Nephron progenitor cell (in vitro differentiated cells): ENCODE measurements at regions not wholly inside any gene's neighbourhood (a gene's known extent, or its start where the extent isn't known, plus 50 kb on each side); places are given as distances from the start of the nearest gene placed in this dataset.

Experiments
- DNase-seq: peaks from one replicate; pipeline ENCODE4 v3.0.0; 2021
- H3K27ac Mint-ChIP-seq: 2 replicates; pipeline ENCODE4 v1.8.0; 2021; ENCODE audit warnings: mild to moderate bottlenecking, moderate library complexity, mixed read lengths
- H3K27me3 Mint-ChIP-seq: 2 replicates; pipeline ENCODE4 v1.8.0; 2021; ENCODE audit warnings: mild to moderate bottlenecking, low read depth, mixed read lengths; ENCODE audit not compliant: poor library complexity
- H3K36me3 Mint-ChIP-seq: 2 replicates; pipeline ENCODE4 v1.8.0; 2021; ENCODE audit warnings: low read depth, mixed read lengths
- H3K4me1 Mint-ChIP-seq: 2 replicates; pipeline ENCODE4 v1.8.0; 2021; ENCODE audit warnings: mixed read lengths
- H3K4me3 Mint-ChIP-seq: 2 replicates; pipeline ENCODE4 v1.8.0; 2021; ENCODE audit warnings: mild to moderate bottlenecking, moderate library complexity, mixed read lengths
- H3K9me3 Mint-ChIP-seq: 2 replicates; pipeline ENCODE4 v1.8.0; 2021; ENCODE audit warnings: mild to moderate bottlenecking, moderate library complexity, mixed read lengths
- CTCF ChIP-seq: fragments of 200-600 bp; sonication (generic); IDR thresholded peaks from 2 replicates; pipeline ENCODE4 v1.5.0; 2021; ENCODE audit warnings: antibody characterized with exemption

- no peak for TF ChIP-seq CTCF
Measured at GRCh38 chr15:56537881-56538280, 72.9 kb upstream of the MNS1 start.

GRCh38 chr15:56534728-56535127 is 69.8 kb upstream of the MNS1 start:
- DNase-seq, result no peak
- H3K27me3 Mint-ChIP-seq, result no peaks in the 10 kb centered on the region
- H3K4me1 Mint-ChIP-seq, result peaks cover 18% of the 10 kb centered on the region
- no peak overlapping the region for H3K4me3 Mint-ChIP-seq
- no peaks in the 10 kb centered on the region for H3K9me3 Mint-ChIP-seq
- no peak overlapping the region for H3K27ac Mint-ChIP-seq
- TF ChIP-seq CTCF, result no peak
- H3K36me3 Mint-ChIP-seq, result no peaks in the 10 kb centered on the region

More at GRCh38 chr15:56537881-56538280, 72.9 kb upstream of the MNS1 start:
- no peak for DNase-seq
- no peak overlapping the region for H3K4me3 Mint-ChIP-seq
- H3K4me1 Mint-ChIP-seq, result peaks cover 13% of the 10 kb centered on the region
- no peak overlapping the region for H3K27ac Mint-ChIP-seq
- no peaks in the 10 kb centered on the region for H3K27me3 Mint-ChIP-seq
- H3K9me3 Mint-ChIP-seq, result peaks cover 17% of the 10 kb centered on the region
- H3K36me3 Mint-ChIP-seq, result no peaks in the 10 kb centered on the region

GRCh38 chr15:56533731-56534403 is 68.9 kb upstream of the MNS1 start:
- Mint-ChIP-seq H3K27me3 (no peaks in the 10 kb centered on the region), H3K9me3 (no peaks in the 10 kb centered on the region), H3K4me1 (peaks cover 18% of the 10 kb centered on the region), H3K27ac (no peak overlapping the region), H3K4me3 (no peak overlapping the region), H3K36me3 (no peaks in the 10 kb centered on the region)
- TF ChIP-seq CTCF, result no peak
- no peak for DNase-seq

GRCh38 chr15:56532721-56533460 is 68.0 kb upstream of the MNS1 start:
- no peak for DNase-seq
- H3K27ac Mint-ChIP-seq, result no peak overlapping the region
- no peak for TF ChIP-seq CTCF
- peaks cover 11% of the 10 kb centered on the region for H3K4me1 Mint-ChIP-seq
- no peak overlapping the region for H3K4me3 Mint-ChIP-seq
- no peaks in the 10 kb centered on the region for H3K27me3 Mint-ChIP-seq
- H3K36me3 Mint-ChIP-seq, result no peaks in the 10 kb centered on the region
- H3K9me3 Mint-ChIP-seq, result no peaks in the 10 kb centered on the region

- no peak for TF ChIP-seq CTCF
- H3K27me3 Mint-ChIP-seq, result peaks cover 2% of the 10 kb centered on the region
- no peaks in the 10 kb centered on the region for H3K9me3 Mint-ChIP-seq
- no peak overlapping the region for H3K27ac Mint-ChIP-seq
- no peaks in the 10 kb centered on the region for H3K36me3 Mint-ChIP-seq
- no peak overlapping the region for H3K4me3 Mint-ChIP-seq
- peaks cover 9% of the 10 kb centered on the region for H3K4me1 Mint-ChIP-seq
- DNase-seq, result no peak
Measured at GRCh38 chr15:56530157-56530556, 65.2 kb upstream of the MNS1 start.
